Muscle layer of duodenum (tissue), 2 donors: ENCODE measurements at regions not wholly inside any gene's neighbourhood (a gene's known extent, or its start where the extent isn't known, plus 50 kb on each side); places are given as distances from the start of the nearest gene placed in this dataset.

Experiments used
- H3K27ac ChIP-seq: one replicate; pipeline ENCODE4 v1.7.0; 2013; ENCODE audit warnings: mild to moderate bottlenecking, low read length
- H3K27me3 ChIP-seq: one replicate; pipeline ENCODE4 v1.7.0; 2013; ENCODE audit warnings: low read depth, mild to moderate bottlenecking, control low read depth, low read length
- H3K36me3 ChIP-seq, 2 donors: one replicate each; pipeline ENCODE4 v1.7.0; 2013; ENCODE audit warnings: low read length in 2 of 2, control low read depth in 1 of 2, mild to moderate bottlenecking in 1 of 2; ENCODE audit not compliant: insufficient read depth in 2 of 2, control insufficient read depth in 1 of 2
- H3K4me1 ChIP-seq, 2 donors: one replicate each; pipeline ENCODE4 v1.7.0; 2013; ENCODE audit warnings: low read length in 2 of 2, mild to moderate bottlenecking in 2 of 2, control low read depth in 1 of 2, moderate library complexity in 1 of 2; ENCODE audit not compliant: insufficient read depth in 2 of 2, control insufficient read depth in 1 of 2
- H3K4me3 ChIP-seq, 2 donors: one replicate each; pipeline ENCODE4 v1.7.0; 2013; ENCODE audit warnings: low read length in 2 of 2, low read depth in 1 of 2, mild to moderate bottlenecking in 1 of 2
- H3K9me3 ChIP-seq, 2 donors: one replicate each; pipeline ENCODE4 v1.7.0; 2013; ENCODE audit warnings: low read length in 2 of 2, control low read depth in 1 of 2, mild to moderate bottlenecking in 1 of 2; ENCODE audit not compliant: control insufficient read depth in 1 of 2
- donor health status: healthy.

GRCh38 chr17:77319211-77320043 lies 178.7 kb downstream of the SEC14L1 start:
- Histone ChIP-seq H3K4me1 (peaks cover 18 to 41% of the 10 kb centered on the region in 2 donors), H3K27ac (peak overlapping the region; percentile 96), H3K36me3 (peaks cover 0 to 6% of the 10 kb centered on the region in 2 donors), H3K9me3 (no peaks in the 10 kb centered on the region), H3K27me3 (no peaks in the 10 kb centered on the region), H3K4me3 (peak overlapping the region; percentile 62 to 70)

DNA sequence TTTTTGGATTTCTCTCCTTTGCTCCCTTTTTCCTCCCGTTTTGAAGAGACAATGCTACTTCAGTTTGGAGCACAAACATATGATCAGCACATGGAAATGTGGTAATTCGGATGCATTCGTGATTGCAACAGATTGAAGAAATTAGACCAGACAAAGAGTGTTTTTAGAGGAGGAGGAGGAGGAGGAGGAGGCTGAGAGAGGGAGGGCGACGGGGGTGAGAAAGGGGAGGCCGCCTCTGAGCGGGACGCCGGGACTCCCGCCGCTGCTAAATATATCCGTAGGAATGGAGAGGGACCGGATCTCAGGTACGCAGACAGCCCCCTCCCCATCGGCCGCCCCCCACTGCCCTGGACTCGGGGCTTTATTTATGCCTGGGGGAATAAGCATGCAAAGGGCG lies 179.3 kb downstream of the SEC14L1 start:
- Histone ChIP-seq H3K27me3 (no peaks in the 10 kb centered on the region), H3K36me3 (peaks cover 0 to 6% of the 10 kb centered on the region in 2 donors), H3K4me3 (peak overlapping the region; percentile 62 to 70), H3K4me1 (peaks cover 18 to 42% of the 10 kb centered on the region in 2 donors), H3K9me3 (no peaks in the 10 kb centered on the region), H3K27ac (peak overlapping the region; percentile 96)

DNA sequence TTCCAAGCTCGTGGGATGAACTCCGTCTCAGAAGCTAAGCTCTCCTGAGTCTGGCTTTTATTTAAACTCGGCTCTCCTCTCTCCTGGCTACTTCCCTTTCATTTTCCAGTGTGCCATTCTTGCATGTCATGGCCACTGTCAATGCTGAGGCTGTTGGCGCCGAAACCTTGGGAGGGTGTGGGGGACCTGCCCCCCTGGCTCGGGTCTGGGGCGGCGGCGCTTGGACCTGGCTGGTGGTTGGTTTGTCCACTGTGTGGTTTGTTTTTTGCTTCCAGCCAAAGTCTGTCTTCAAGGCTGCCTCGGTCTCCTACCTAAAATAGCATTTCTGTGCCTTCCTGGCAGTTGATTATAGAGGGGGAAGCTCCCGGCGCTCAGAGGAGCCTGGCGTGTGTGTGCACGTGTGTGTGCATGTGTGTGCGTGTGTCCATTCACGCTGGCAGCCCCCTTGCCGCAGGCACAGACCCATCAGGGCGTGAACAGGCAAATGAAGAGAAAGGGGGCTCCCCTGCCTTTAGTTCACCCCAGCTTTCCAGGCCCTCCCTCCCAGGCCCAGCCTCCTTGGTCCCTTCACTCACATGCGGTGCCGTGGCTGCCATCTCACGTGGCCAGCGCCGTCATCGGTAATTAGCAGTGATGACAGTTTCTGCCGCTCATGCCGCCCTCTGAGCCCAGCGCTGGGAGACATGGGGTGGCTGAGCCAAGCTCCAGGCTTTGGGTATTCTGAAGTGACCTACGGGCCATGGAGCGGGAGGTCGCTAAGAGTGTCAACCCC lies 179.9 kb downstream of the SEC14L1 start:
- Histone ChIP-seq H3K4me3 (peak overlapping the region; percentile 62 to 70), H3K4me1 (peaks cover 22 to 42% of the 10 kb centered on the region in 2 donors), H3K9me3 (no peaks in the 10 kb centered on the region), H3K27ac (peak overlapping the region; percentile 96), H3K36me3 (peaks cover 0 to 6% of the 10 kb centered on the region in 2 donors), H3K27me3 (no peaks in the 10 kb centered on the region)

GRCh38 chr17:77321649-77322513 lies 181.1 kb downstream of the SEC14L1 start:
- H3K36me3 ChIP-seq, result peaks cover 0 to 6% of the 10 kb centered on the region in 2 donors
- peak overlapping the region; percentile 77 for H3K27ac ChIP-seq
- no peaks in the 10 kb centered on the region for H3K9me3 ChIP-seq
- no peaks in the 10 kb centered on the region for H3K27me3 ChIP-seq
- peak overlapping the region; percentile 3 to 12 for H3K4me3 ChIP-seq
- H3K4me1 ChIP-seq, result peaks cover 25 to 45% of the 10 kb centered on the region in 2 donors

DNA sequence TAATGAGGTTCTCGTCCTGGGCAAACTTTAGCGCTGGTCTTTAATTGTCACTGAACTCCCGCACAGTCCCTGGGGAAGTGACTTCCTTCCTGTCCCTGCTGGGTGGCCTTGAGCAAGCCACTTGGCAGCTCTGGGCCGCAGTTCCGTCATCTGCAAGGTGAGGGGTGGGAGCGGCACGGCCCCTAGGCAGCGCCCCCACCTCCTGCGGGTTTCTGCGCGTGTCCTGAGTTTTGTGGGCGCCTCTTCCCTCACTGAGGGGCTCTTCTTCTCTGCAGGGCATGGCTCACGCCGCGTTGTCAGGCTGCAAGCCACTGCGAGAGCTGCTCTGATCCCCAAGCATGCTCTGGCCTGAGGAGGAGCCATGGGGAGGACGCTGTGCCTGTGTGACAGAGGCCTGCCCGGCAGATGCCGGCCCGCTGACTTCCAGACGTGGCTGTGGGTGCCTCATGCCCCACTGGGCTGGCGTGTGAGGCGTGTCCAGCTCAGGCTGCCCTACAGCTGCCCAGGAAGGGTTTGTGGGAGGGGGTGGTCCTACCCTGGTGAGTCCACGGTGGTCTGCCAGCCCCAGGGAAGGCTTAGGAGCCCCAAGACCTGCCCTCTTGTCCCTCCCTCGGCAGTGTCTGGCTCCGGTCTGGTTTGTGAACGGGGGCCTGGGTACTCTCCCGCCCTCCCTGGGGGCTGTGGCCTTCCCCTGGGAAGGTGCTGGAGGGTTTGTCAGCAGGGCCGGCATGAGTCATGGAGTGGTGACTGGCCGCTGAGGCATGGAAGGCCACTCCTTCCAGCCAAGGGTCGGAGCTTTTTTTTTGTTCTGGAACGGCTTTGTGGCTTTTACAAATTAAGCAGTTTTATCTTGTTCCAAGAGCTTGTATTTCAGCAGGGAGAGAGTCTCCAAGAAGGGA lies 182.0 kb downstream of the SEC14L1 start:
- Histone ChIP-seq H3K27ac (peak overlapping the region; percentile 77), H3K4me1 (peaks cover 25 to 45% of the 10 kb centered on the region in 2 donors), H3K4me3 (peak overlapping the region; percentile 3 to 39), H3K27me3 (no peaks in the 10 kb centered on the region), H3K36me3 (peaks cover 0 to 6% of the 10 kb centered on the region in 2 donors), H3K9me3 (no peaks in the 10 kb centered on the region)

DNA sequence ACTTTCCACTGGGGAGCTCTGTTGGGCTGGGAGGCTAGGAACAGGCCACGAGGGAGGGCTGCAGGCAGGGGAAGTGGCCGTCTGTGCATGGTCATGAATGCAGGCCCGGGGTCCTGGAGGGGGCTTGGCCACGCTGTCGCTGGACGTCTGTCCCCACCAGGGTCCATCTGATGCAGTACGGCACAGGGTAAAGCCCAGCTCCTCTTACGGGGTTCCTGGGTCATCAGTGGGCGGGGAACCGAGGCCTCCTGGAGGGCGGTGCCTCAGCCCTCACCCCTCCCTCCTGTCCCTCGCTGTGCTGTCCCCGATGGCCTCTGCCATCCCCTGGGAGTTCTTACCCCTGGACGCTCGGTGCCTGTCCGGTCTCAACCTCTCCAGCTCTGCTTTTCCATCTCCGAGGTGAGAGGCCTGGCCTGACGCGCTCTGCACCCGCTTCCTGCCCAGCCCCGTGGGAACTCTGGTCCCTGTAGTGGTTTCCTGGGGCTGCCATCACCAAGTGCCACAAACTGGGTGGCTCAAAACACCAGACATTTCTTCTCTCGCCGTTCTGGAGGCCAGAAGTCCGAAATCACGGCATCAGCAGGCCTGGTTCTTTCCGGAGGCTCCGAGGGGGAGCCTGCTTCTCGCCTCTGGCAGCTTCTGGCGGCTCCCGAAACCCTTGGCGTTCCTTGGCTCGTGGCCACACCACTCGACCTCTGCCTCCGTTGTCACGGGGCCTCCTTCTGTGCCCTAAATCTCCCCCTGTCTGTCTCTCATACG lies 182.8 kb downstream of the SEC14L1 start:
- Histone ChIP-seq H3K4me3 (peak overlapping the region in 1 of 2 donors; percentile 39), H3K27ac (peak overlapping the region; percentile 77), H3K36me3 (peaks cover 0 to 6% of the 10 kb centered on the region in 2 donors), H3K27me3 (no peaks in the 10 kb centered on the region), H3K4me1 (peaks cover 22 to 43% of the 10 kb centered on the region in 2 donors), H3K9me3 (no peaks in the 10 kb centered on the region)

- H3K36me3 ChIP-seq, result peaks cover 0 to 6% of the 10 kb centered on the region in 2 donors
- no peaks in the 10 kb centered on the region for H3K27me3 ChIP-seq
- H3K9me3 ChIP-seq, result no peaks in the 10 kb centered on the region
- H3K4me1 ChIP-seq, result peaks cover 16 to 41% of the 10 kb centered on the region in 2 donors
- H3K4me3 ChIP-seq, result no peak overlapping the region
- H3K27ac ChIP-seq, result peak overlapping the region; percentile 77
Observed at GRCh38 chr17:77324227-77324626, 183.5 kb downstream of the SEC14L1 start.

GRCh38 chr17:77325577-77326075 lies 184.9 kb downstream of the SEC14L1 start:
- H3K27ac ChIP-seq, result peak overlapping the region; percentile 51
- no peak overlapping the region for H3K4me3 ChIP-seq
- no peaks in the 10 kb centered on the region for H3K36me3 ChIP-seq
- H3K4me1 ChIP-seq, result peaks cover 15 to 31% of the 10 kb centered on the region in 2 donors
- no peaks in the 10 kb centered on the region for H3K9me3 ChIP-seq
- no peaks in the 10 kb centered on the region for H3K27me3 ChIP-seq

- H3K4me3 ChIP-seq, result no peak overlapping the region
- H3K36me3 ChIP-seq, result no peaks in the 10 kb centered on the region
- peaks cover 15 to 27% of the 10 kb centered on the region in 2 donors for H3K4me1 ChIP-seq
- H3K27ac ChIP-seq, result peak overlapping the region; percentile 51
- H3K27me3 ChIP-seq, result no peaks in the 10 kb centered on the region
- no peaks in the 10 kb centered on the region for H3K9me3 ChIP-seq
Observed at GRCh38 chr17:77326076-77326591, 185.4 kb downstream of the SEC14L1 start.
